ENCODE measurements at regions not wholly inside any gene's neighbourhood (a gene's known extent, or its start where the extent isn't known, plus 50 kb on each side); places are given as distances from the start of the nearest gene placed in this dataset.

DNA sequence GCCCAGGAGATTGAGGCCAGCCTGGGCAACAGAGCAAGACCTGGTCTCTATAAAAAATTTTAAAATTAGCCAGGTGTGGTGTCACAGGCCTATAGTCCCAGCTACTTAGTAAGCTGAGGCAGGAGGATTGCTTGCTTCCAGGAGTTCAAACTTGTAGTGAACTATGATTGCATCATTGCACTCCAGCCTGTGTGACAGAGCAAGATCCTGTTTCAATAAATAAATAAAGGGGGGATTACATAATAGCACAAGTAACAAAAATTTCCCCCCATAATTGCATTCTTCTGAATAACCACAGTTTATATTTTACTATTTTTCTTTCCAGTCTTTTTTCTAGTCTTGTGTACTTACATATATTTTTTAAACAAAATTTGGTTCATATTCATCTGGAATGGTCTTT, 135.6 kb downstream of the CHIC2 start:
- H3K27me3 Mint-ChIP-seq (ENCODE audit: unreplicated experiment): peaks cover 2% of the 10 kb centered on the region
- no peak overlapping the region for H3K4me3 Mint-ChIP-seq (ENCODE audit: unreplicated experiment)
- H3K9me3 Mint-ChIP-seq (ENCODE audit: unreplicated experiment): peaks cover 6% of the 10 kb centered on the region
- no peak overlapping the region for H3K27ac Mint-ChIP-seq (ENCODE audit: unreplicated experiment)
- H3K36me3 Mint-ChIP-seq (ENCODE audit: unreplicated experiment): no peaks in the 10 kb centered on the region
- DNase-seq: no peak
- TF ChIP-seq, protein P1, sequence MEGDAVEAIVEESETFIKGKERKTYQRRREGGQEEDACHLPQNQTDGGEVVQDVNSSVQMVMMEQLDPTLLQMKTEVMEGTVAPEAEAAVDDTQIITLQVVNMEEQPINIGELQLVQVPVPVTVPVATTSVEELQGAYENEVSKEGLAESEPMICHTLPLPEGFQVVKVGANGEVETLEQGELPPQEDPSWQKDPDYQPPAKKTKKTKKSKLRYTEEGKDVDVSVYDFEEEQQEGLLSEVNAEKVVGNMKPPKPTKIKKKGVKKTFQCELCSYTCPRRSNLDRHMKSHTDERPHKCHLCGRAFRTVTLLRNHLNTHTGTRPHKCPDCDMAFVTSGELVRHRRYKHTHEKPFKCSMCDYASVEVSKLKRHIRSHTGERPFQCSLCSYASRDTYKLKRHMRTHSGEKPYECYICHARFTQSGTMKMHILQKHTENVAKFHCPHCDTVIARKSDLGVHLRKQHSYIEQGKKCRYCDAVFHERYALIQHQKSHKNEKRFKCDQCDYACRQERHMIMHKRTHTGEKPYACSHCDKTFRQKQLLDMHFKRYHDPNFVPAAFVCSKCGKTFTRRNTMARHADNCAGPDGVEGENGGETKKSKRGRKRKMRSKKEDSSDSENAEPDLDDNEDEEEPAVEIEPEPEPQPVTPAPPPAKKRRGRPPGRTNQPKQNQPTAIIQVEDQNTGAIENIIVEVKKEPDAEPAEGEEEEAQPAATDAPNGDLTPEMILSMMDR (IDR thresholded peaks at IDR 0.05; ENCODE audit: partially characterized antibody, unreplicated experiment): no peak
- H3K4me1 Mint-ChIP-seq (ENCODE audit: low read depth, unreplicated experiment): peaks cover 3% of the 10 kb centered on the region

DNA sequence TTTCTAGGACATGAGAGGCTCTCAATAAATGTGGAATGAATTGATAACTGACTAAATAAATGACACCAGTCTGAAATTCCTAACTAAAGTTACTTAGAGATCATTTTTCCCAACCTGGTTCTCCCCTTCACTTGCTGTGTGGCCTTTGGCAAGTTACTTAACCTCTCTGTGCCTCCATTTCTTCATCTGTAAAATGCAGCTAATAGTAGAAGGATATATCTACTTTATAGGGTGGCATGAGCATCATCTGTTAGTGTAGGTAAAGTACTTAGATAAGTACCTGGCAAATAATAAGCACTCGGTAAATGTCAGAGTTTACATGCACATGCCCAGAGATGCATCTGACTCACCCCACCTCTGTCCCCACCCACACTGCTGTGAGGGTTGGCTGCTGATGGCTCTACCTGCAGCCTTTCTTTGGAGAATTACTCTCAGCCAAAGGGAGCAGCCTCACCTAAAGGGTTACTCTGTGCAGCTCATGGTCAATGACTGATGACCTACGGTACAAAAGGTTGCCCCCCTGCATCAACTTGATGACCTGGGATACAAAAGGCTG, 139.3 kb downstream of the CHIC2 start:
- H3K4me1 Mint-ChIP-seq (ENCODE audit: low read depth, unreplicated experiment): peaks cover 3% of the 10 kb centered on the region
- DNase-seq: no peak
- no peaks in the 10 kb centered on the region for H3K36me3 Mint-ChIP-seq (ENCODE audit: unreplicated experiment)
- H3K9me3 Mint-ChIP-seq (ENCODE audit: unreplicated experiment): peaks cover 6% of the 10 kb centered on the region
- no peak overlapping the region for H3K27ac Mint-ChIP-seq (ENCODE audit: unreplicated experiment)
- H3K27me3 Mint-ChIP-seq (ENCODE audit: unreplicated experiment): peaks cover 2% of the 10 kb centered on the region
- TF ChIP-seq, protein P1 (IDR thresholded peaks at IDR 0.05; ENCODE audit: partially characterized antibody, unreplicated experiment): no peak
- no peak overlapping the region for H3K4me3 Mint-ChIP-seq (ENCODE audit: unreplicated experiment)

DNA sequence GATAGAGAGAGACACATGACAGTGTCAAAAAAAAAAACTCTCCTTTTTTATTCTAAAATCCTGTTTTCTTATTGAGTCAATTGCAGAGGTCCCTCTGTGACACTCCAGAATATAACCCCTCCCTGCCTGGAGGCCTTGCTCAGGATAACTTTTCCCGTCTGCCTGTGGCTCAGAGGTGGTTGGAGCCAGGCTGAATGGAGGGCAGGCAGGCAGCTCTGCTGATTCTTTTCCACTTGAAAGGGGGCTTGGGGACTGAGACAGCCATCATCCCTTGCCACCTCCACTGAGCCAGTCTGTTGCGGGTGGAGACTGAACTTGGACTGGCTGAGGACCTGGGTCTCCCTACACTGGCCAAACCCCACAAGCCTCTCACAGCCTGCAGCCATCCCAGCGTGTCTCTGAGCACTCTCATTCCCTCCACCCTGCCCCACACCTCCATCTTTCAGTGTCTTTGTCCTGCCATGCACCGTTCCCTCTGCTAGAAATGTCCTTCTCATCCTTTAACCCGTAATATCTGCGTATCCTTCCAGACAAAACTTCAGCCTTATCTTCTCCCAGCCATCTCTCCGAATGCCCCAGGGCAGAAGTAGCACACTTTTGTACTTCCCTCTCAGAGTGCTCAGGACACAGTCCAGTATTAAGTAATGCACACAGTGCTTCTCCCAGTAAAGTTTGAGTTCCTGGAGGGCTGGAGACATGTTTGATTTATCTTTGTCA, 139.9 kb downstream of the CHIC2 start:
- Mint-ChIP-seq H3K36me3 (ENCODE audit: unreplicated experiment) (no peaks in the 10 kb centered on the region), H3K9me3 (ENCODE audit: unreplicated experiment) (peaks cover 6% of the 10 kb centered on the region), H3K27ac (ENCODE audit: unreplicated experiment) (no peak overlapping the region), H3K27me3 (ENCODE audit: unreplicated experiment) (peaks cover 2% of the 10 kb centered on the region), H3K4me3 (ENCODE audit: unreplicated experiment) (no peak overlapping the region), H3K4me1 (ENCODE audit: low read depth, unreplicated experiment) (peaks cover 3% of the 10 kb centered on the region)
- TF ChIP-seq, protein P1 (IDR thresholded peaks at IDR 0.05; ENCODE audit: partially characterized antibody, unreplicated experiment): no peak
- no peak for DNase-seq

DNA sequence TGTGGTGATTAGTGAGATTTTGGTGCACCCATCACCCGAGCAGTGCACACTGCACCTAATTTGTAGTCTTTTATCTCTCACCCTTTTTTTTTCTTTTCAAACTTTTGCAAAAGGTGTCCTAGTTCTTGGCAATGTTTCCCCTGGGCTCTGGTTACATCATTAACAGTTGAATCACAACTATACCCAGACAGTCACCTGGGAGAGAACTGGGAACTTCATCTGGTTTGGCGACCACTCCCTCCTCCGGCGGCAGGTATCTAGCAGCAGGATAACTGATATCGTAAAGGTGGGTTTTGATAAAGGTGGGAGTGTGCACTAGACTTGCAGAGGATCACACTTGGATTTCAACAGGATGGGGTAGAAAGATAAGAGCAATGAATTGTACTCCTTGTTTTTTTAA, 140.5 kb downstream of the CHIC2 start:
- Mint-ChIP-seq H3K4me3 (ENCODE audit: unreplicated experiment) (no peak overlapping the region), H3K9me3 (ENCODE audit: unreplicated experiment) (peaks cover 6% of the 10 kb centered on the region), H3K27me3 (ENCODE audit: unreplicated experiment) (peaks cover 2% of the 10 kb centered on the region), H3K36me3 (ENCODE audit: unreplicated experiment) (no peaks in the 10 kb centered on the region), H3K4me1 (ENCODE audit: low read depth, unreplicated experiment) (peaks cover 3% of the 10 kb centered on the region), H3K27ac (ENCODE audit: unreplicated experiment) (no peak overlapping the region)
- DNase-seq: no peak
- TF ChIP-seq, protein P1 (IDR thresholded peaks at IDR 0.05; ENCODE audit: partially characterized antibody, unreplicated experiment): no peak

DNA sequence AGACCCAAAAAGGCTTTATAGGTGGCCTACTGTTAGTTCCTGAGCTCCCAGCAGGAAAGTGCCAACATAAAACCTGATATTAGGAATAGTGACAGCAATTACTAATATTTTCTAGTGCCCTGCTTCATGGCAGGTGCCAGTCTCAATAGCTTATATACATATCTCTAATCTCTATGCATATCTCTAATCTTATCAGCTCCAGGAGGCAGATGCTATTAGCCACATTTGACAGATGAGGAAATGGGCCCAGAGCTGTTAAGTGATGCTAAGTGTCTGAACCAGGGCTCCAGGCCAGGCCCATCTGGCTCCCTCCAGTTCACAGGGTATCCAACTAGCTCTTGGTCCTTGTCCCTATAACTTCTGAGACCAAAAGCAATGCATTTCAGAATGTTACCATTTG, 142.5 kb downstream of the CHIC2 start:
- TF ChIP-seq, protein P1 (IDR thresholded peaks at IDR 0.05; ENCODE audit: partially characterized antibody, unreplicated experiment): no peak
- Mint-ChIP-seq H3K27ac (ENCODE audit: unreplicated experiment) (no peak overlapping the region), H3K9me3 (ENCODE audit: unreplicated experiment) (peaks cover 4% of the 10 kb centered on the region), H3K36me3 (ENCODE audit: unreplicated experiment) (no peaks in the 10 kb centered on the region), H3K27me3 (ENCODE audit: unreplicated experiment) (peaks cover 2% of the 10 kb centered on the region), H3K4me1 (ENCODE audit: low read depth, unreplicated experiment) (peaks cover 3% of the 10 kb centered on the region), H3K4me3 (ENCODE audit: unreplicated experiment) (no peak overlapping the region)
- no peak for DNase-seq
